ENCODE measurements at regions not wholly inside any gene's neighbourhood (a gene's known extent, or its start where the extent isn't known, plus 50 kb on each side); places are given as distances from the start of the nearest gene placed in this dataset.

GRCh38 chr5:174218162-174218561 is 172.7 kb downstream of the NSG2 start:
- TF ChIP-seq, protein P1, sequence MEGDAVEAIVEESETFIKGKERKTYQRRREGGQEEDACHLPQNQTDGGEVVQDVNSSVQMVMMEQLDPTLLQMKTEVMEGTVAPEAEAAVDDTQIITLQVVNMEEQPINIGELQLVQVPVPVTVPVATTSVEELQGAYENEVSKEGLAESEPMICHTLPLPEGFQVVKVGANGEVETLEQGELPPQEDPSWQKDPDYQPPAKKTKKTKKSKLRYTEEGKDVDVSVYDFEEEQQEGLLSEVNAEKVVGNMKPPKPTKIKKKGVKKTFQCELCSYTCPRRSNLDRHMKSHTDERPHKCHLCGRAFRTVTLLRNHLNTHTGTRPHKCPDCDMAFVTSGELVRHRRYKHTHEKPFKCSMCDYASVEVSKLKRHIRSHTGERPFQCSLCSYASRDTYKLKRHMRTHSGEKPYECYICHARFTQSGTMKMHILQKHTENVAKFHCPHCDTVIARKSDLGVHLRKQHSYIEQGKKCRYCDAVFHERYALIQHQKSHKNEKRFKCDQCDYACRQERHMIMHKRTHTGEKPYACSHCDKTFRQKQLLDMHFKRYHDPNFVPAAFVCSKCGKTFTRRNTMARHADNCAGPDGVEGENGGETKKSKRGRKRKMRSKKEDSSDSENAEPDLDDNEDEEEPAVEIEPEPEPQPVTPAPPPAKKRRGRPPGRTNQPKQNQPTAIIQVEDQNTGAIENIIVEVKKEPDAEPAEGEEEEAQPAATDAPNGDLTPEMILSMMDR (IDR thresholded peaks at IDR 0.05; ENCODE audit: low read depth, low read length) = no peak
- TF ChIP-seq, protein P2, sequence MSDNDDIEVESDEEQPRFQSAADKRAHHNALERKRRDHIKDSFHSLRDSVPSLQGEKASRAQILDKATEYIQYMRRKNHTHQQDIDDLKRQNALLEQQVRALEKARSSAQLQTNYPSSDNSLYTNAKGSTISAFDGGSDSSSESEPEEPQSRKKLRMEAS (IDR thresholded peaks at IDR 0.05; ENCODE audit: low read depth, low read length) = no peak
- no peak overlapping the region for H3K4me3 ChIP-seq (ENCODE audit: low read depth, low read length)
- DNase-seq (ENCODE audit: low read depth) = no peak

GRCh38 chr5:174220417-174220816 is 174.9 kb downstream of the NSG2 start:
- TF ChIP-seq, protein P2 (IDR thresholded peaks at IDR 0.05; ENCODE audit: low read depth, low read length) = no peak
- TF ChIP-seq POLR2A (IDR thresholded peaks at IDR 0.05; ENCODE audit: extremely low read depth, insufficient read length) (no peak), MYC (IDR thresholded peaks at IDR 0.05; ENCODE audit: low read depth, low read length) (no peak)
- TF ChIP-seq, protein P1 (IDR thresholded peaks at IDR 0.05; ENCODE audit: low read depth, low read length) = no peak
- DNase-seq (ENCODE audit: low read depth) = no peak
- no peak overlapping the region for H3K4me3 ChIP-seq (ENCODE audit: low read depth, low read length)

GRCh38 chr5:174221436-174221835 is 175.9 kb downstream of the NSG2 start:
- no peak for TF ChIP-seq MYC (IDR thresholded peaks at IDR 0.05; ENCODE audit: low read depth, low read length)
- TF ChIP-seq, protein P1 (IDR thresholded peaks at IDR 0.05; ENCODE audit: low read depth, low read length) = no peak
- TF ChIP-seq, protein P2 (IDR thresholded peaks at IDR 0.05; ENCODE audit: low read depth, low read length) = no peak
- no peak for TF ChIP-seq POLR2A (IDR thresholded peaks at IDR 0.05; ENCODE audit: extremely low read depth, insufficient read length)
- no peak for DNase-seq (ENCODE audit: low read depth)
- no peak overlapping the region for H3K4me3 ChIP-seq (ENCODE audit: low read depth, low read length)

DNA sequence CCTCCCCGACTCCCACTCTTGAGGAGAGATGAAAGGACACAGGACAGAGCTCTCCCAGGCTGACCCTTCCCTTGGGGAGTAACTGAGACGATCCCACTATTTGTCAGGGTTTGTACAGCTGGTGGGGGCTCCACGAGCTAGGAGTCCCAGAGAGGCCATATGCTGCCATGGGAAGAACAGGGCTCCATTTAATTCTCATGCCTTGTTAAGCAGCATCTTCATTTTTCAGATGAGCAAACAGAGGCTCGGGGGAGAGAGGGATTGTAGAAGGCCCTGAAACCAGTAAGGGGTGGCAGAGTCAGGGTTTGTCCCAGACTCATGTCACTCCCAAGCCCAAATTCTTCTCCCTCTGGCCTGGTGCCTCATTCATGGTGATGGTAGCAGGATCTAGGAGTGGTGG is 176.4 kb downstream of the NSG2 start:
- TF ChIP-seq POLR2A (IDR thresholded peaks at IDR 0.05; ENCODE audit: extremely low read depth, insufficient read length) (no peak), MYC (IDR thresholded peaks at IDR 0.05; ENCODE audit: low read depth, low read length) (no peak)
- TF ChIP-seq, protein P2 (IDR thresholded peaks at IDR 0.05; ENCODE audit: low read depth, low read length) = no peak
- TF ChIP-seq, protein P1 (IDR thresholded peaks at IDR 0.05; ENCODE audit: low read depth, low read length) = no peak
- DNase-seq (ENCODE audit: low read depth) = no peak

DNA sequence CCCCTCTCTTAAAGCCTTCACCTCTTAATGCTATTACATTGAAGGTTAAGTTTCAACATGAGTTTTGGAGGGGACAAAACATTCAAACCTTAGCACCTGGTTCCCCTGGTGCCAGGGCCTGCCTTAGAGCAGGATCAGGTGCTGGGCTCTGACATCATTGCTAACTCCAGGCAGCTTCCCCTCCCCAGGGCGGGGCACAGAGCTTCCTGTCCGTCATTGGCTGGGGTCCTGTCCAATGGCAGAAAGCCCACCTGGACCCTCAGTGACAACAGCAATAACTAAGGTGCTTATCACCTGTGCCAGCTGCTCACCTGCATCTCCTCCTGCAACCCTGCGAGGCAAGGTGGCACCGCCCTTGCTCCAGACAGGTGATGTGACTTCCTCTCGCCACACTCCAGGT is 177.4 kb downstream of the NSG2 start:
- TF ChIP-seq, protein P1 (IDR thresholded peaks at IDR 0.05; ENCODE audit: low read depth, low read length) = no peak
- no peak for TF ChIP-seq MYC (IDR thresholded peaks at IDR 0.05; ENCODE audit: low read depth, low read length)
- TF ChIP-seq POLR2A (IDR thresholded peaks at IDR 0.05; ENCODE audit: extremely low read depth, insufficient read length) = no peak
- TF ChIP-seq, protein P2 (IDR thresholded peaks at IDR 0.05; ENCODE audit: low read depth, low read length) = no peak
- no peak overlapping the region for H3K4me3 ChIP-seq (ENCODE audit: low read depth, low read length)
- no peak for DNase-seq (ENCODE audit: low read depth)

More for the DNA sequence above, 176.4 kb downstream of the NSG2 start:
- H3K4me3 ChIP-seq (ENCODE audit: low read depth, low read length) = no peak overlapping the region

- no peak overlapping the region for H3K4me3 ChIP-seq (ENCODE audit: low read depth, low read length)
- DNase-seq (ENCODE audit: low read depth) = no peak
- TF ChIP-seq MYC (IDR thresholded peaks at IDR 0.05; ENCODE audit: low read depth, low read length) = no peak
- TF ChIP-seq, protein P2 (IDR thresholded peaks at IDR 0.05; ENCODE audit: low read depth, low read length) = no peak
- no peak for TF ChIP-seq POLR2A (IDR thresholded peaks at IDR 0.05; ENCODE audit: extremely low read depth, insufficient read length)
- TF ChIP-seq, protein P1 (IDR thresholded peaks at IDR 0.05; ENCODE audit: low read depth, low read length) = no peak
Measured at GRCh38 chr5:174223355-174223754, 177.8 kb downstream of the NSG2 start.
